ENCODE measurements at regions not wholly inside any gene's neighbourhood (a gene's known extent, or its start where the extent isn't known, plus 50 kb on each side); places are given as distances from the start of the nearest gene placed in this dataset.

GRCh38 chr12:88805692-88806091 lies 225.4 kb upstream of the KITLG start:
- TF ChIP-seq POLR2AphosphoS5 (IDR thresholded peaks at IDR 0.05): no peak
- TF ChIP-seq CTCF (IDR thresholded peaks at IDR 0.05): no peak
- TF ChIP-seq POLR2A (IDR thresholded peaks at IDR 0.05): no peak
